ENCODE measurements at regions not wholly inside any gene's neighbourhood (a gene's known extent, or its start where the extent isn't known, plus 50 kb on each side); places are given as distances from the start of the nearest gene placed in this dataset.
"Not testable (repeated sequence)": the region's sequence is repeated elsewhere in the genome, so short reads cannot be mapped to it uniquely, and the experiment has no call there.

DNA sequence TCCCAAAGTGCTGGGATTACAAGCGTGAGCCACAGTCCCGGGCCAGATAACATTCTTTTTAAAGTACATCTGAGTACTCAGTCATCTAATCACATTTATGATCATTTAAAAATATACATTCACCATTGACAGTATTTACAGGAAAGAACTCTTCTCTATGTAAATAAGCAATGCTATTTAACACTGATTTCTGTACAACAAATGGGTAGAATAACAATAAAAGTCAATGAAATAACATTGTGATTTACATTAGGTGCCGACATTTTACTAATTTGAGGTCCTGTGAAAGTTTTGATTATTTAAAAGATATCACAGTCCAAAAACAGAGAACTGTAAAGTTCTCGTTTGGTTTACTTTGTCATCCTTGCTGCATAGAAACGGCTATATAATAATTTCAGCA lies 1763.7 kb downstream of the SLITRK1 start:
- DNase-seq, result no peak

DNA sequence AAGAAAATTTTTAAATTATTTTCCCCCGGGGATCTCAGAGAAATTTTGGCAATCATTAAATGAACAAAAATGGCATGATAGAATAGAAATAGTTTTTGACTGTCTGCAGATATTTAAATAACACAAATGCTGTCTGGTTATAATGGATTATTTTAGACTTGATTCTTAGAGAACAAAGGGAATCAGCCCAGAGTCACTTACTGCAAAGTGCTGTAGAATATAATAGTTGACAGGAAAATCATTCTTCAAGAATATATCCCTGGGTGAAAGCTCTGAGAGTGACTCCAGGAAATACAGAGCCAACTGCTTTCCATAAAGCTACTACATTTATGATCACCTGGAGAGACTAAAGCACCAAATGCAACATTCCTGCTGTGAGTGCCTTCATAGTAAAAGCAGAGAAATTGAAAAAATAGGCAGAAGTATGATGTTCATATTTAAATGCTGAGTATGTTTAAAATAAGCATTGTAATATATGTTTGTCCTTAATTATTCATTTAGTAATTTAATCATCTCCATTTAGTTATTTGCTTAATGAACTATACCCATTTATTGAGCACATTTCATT lies 1765.8 kb downstream of the SLITRK1 start:
- no peak for DNase-seq

DNA sequence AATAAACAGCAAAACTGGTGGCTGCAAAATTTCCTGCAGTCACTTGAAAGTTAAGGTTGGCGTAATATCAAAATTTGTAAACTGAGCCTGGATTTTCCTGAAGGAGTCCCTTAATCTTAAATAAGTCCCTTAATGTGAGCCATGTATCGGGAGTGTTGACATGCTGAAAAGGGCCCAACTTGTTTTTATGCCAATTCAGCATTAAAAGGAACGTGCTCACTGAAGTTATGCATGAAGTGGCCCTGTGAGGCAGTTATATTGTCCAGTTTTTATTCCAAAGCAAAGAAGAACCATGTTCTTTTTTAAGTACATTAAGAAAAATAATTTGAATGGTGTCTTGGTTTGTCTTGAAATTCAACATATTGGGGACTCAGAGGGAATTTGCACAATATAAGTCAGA lies 1766.9 kb downstream of the SLITRK1 start:
- DNase-seq, result no peak

DNA sequence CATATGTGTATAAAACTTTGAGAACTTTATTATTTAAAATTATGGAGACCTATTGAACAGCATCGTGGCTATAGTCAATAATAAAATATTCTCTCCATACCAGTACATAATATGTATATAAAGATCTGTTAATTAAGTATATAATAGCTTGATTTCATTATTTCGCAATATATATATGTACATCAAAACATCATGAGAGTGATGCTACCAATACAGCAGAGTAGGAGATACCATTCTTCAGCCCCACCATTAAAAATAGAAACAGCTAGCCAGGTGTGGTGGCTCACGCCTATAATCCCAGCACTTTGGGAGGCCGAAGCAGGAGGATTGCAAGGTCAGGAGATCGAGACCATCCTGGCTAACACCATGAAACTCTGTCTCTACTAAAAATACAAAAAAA lies 1755.3 kb upstream of the SPRY2 start:
- no peak for DNase-seq

DNA sequence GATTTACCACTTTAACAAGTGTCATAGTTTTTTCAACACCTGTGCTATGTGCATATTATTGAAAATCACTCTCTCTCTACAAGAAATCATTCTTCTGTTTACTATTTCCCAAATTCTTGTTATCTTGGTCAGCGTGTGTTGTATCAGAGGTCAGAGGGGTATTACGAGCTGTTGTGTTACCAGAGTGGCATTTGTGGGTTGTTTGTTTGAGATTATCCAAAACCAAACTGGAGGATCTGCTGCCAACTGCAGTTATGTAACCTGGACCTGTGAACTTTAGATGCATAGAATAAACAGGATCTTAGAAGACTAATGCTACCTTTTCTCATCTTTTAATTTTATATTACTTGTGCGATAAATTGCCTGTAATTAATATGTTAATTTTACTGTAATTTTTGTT lies 1751.4 kb upstream of the SPRY2 start:
- DNase-seq, result no peak

DNA sequence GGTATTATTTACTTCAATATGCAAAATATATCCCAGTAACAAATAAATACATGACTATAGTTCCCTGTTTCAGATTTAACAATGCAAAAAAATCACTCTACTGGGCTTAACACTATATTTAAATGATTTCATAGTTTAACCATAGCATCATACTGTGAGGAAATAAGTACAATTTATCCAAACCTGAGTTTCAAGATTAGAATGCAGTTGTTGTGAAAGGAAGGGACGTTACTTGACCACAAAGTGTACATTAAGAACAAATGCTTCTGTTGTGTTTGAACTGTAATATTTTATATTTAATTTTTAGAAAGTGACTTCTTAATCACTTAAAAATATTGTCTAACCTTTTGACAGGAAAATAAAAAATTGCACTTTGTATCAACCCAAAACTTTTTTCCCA lies 1747.9 kb upstream of the SPRY2 start:
- no peak for DNase-seq

DNA sequence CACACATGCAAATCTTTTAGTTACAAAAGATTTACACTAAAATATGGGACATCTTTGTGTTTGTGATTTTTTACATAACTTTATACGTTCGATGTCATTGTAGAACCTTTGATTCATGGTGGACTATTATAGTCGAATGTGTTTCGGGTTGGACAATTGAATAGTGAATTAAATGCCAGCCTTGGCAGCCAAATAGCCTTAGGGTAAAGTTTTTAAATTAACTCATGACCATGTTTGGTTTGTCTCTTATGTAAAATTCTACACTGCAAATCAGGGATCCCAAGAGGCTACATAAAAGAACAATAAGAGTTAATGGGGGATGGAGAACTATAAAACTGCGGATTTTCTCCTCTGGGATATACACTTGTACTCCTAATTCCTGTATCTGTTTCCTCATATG lies 1735.6 kb upstream of the SPRY2 start:
- DNase-seq, result no peak

DNA sequence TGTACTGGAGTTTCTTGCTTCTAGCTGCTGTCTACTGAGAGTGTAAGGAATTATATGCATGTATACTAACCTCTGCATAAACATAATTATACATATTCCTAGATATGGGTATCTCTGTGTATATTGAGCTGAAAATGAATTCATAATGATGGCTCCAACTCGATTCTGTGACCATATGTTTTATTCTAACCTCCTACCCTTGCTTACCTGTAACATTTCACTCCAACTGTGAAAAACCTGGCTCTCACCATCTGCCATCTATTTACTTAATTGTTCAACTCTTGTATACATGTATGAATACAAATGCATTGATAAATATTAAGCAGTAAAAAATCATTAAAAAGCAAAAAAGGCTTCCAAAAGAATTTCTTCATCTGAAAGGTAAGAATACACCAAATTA lies 1729.5 kb upstream of the SPRY2 start:
- DNase-seq, result no peak

DNA sequence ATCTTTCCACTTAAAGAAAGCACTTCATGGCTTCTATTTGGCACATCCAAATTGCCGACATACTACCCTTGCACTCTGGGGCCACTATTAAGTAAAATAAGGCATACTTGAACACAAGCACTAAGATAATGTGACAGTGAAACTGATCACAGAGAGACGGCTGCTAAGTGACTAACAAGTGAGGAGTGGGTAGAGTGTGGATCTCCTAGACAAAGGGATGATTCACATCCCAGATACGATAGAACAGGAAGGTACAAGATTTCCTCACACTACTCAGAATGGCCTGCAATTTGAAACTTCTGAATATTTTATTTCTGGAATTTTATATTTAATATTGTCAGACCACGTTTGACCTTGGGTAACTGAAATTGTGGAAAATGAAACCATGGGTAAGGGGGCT lies 1721.8 kb upstream of the SPRY2 start:
- DNase-seq, result no peak

DNA sequence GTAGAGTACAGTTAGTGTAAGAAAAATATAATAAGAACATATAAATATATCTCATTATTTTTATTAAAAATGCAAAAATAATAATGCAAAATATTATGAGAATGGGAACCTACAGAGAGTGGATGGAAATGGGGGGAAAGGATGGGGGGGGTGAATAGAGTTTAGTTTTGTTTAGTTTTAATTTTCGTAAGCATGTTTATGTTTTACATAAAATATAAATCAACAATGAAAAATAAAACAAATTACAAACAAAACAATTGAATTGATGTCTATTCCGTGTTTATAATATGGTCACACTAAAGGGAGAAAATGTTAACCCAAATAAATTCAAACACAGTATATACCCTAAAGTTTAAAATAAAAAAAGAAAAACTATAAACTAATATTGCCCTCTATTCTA lies 1717.4 kb upstream of the SPRY2 start:
- no peak for DNase-seq

DNA sequence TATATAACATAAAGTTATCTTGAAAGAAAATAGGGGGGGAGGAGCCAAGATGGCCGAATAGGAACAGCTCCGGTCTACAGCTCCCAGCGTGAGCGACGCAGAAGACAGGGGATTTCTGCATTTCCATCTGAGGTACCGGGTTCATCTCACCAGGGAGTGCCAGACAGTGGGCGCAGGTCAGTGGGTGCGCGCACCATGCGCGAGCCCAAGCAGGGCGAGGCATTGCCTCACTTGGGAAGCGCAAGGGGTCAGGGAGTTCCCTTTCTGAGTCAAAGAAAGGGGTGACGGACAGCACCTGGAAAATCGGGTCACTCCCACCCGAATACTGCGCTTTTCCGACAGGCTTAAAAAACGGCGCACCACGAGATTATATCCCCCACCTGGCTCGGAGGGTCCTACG lies 1704.4 kb upstream of the SPRY2 start:
- DNase-seq, result not testable (repeated sequence)

DNA sequence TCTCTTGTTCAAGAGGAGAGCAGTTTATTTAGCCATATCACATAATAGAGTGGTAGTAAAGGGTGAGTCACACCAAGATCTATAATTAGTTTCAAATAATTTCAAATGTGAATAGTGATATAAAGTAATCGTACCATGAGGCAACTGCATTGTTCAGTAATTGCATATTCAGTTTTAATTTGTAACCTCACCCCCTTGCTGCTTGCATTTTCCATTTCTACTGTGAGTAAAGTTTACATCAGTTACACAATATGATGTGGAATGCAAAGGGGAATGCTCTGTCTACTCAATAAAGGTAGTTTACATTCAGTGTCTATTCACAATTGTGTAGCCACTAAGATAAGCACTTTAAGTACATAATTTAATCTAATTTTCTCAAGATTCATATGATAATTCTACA lies 1695.7 kb upstream of the SPRY2 start:
- DNase-seq, result no peak

DNA sequence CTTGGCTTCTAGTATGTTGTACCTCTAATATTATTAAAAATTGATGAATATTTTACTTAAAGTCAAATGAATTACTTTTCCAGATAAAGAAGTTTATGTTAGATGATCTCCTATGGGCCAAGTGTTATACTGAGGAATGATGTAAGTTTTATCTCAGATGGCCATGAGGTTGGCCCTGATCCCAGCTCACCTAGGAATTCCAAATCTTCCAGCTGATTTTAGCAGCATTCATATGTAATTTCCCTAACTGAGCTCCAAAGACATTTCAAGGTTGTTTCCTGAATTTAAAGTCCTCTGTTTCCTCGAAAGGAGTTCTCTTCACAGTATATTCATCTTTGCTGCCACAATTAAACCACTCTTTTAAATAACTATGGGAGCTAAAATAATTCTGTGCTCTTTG lies 1670.4 kb upstream of the SPRY2 start:
- DNase-seq, result no peak

DNA sequence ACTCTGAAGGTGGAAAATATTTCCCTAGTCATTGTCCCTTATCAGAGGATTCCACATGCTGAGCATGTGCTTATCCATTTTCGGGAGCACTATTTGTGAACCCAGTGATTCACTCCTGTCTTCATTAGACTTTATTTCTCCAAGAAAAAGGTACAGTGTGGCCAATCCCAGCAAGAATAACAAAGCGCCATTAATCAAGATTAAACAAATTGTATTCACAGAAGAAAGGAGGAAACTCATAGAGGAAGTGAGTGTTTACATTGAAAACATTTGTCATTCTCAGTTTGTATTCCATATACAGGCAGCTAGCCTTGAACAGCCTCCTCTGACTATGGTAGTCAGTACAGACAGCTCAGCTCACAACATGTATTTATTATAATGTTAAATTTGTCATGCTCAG lies 1669.9 kb upstream of the SPRY2 start:
- DNase-seq, result no peak

DNA sequence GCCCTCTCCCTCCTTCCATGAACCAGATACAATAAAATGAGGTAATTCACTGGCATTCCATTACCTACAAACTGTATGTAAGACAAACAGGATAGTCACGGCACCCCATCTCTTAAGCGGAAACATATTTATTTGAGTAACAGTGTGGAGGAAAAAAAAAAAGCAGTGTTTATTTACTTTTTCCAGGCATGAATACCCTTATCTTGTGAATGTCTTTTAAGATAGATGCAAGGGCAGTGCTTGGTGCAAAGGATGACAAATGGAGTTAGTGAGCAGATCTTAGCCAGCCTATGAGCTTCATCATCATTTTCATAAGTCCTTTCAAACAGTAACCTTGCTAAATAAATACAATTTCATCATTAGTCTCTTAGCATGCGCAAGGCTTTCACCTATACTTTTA lies 1661.8 kb upstream of the SPRY2 start:
- no peak for DNase-seq

DNA sequence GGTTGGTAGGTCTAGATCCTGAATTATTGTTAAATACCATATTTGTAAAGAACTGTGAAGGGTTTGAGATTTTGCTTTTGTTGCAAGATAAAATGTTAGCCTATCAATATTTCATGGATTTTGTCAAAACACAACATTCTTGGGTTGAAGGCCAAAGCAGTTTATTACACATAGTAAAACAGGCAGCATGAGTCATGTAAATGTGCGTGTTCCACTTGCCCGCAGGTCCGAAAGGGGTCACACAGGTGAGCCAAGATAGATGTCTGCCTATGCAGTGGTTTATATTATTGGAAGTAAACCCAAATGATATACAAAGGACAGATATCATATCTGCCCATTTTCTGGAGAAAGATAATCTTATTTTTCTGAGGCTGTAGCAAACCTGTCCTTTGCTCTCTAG lies 1654.4 kb upstream of the SPRY2 start:
- DNase-seq, result no peak

DNA sequence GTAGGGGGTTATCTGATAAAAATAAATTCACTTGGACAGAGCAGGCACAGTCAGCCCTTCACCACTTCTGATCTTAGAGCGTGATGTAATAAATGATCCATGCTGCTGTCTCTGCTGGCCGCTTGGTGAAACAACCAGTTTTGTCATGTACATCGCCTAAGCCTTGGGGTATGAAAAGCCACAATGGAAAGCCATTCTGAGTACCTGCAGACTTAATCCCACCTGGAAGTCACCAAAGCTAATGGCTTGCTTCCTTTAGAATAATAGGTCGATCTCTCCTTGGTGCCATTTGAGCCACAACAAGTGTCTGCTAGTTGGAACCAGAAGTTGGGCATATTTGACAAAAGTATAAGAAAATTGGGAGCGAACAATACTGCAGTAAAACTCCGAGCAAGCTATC lies 1649.7 kb upstream of the SPRY2 start:
- DNase-seq, result no peak

DNA sequence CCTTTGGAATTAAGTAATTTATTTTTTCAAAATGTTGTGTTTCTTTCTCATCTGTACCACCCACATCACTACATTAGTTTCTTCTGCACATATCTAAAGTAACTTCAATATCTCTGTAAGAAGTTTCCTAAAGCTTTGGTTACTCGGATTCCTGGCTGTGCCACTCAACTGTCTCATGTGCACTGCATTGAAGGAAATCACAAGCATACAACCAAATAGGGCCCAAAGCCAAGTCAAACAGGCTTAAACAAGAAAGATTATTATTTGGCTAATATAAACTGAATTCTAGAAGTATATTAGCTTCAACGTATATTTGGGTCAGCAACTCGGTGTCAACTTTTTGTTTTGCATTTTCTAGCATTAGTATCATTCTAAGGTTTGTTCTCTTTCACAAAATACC lies 1647.6 kb upstream of the SPRY2 start:
- no peak for DNase-seq

DNA sequence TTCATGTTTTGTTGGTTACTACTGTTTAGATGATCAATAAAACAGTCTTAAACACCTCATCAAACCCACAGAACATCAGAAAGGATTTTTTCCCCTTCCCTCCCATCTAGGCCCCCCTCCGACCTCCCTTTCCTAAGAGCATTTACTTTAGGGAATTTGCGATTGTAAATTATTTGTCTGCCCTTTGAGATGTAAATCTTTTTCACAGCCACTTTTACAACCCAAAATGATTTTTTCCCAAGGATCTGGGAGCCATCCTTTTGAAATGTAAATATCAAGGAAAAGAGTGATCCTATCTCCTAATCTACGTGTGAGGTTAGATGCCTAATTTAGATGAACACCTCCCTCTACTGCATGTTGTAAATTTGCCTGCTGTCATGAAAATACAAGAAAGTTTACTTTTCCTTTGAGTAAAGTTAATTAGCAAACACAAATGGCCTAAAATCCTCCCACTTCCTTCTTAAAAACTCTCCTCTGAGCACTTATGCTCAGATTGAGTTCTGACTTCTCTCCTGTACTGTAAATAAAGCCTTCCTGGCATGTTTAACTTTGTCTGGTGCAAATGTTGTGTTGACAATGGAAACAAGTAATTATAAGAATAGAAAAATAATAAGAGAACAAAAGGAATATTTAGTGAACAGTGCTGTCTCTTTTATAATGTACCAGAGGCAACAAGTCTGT lies 1646.9 kb upstream of the SPRY2 start:
- no peak for DNase-seq

DNA sequence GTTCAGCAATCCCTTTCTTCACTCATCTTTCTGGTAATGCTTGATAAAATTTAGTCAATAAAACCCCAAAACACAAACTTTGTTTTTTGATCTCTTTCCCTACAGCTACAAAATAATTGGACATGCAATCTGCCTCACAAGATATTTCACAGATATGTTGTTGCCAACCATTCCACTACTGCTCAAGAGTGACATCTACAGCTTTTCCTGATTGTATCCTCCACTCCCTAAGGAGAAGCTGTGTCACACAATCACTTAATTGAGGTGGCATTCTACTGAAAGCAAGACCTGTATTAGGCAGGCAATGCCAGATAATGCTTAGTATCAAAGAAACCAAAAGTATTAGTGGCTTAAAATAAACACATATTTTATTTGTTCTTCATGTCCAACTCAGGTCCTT lies 1646.2 kb upstream of the SPRY2 start:
- DNase-seq, result no peak

DNA sequence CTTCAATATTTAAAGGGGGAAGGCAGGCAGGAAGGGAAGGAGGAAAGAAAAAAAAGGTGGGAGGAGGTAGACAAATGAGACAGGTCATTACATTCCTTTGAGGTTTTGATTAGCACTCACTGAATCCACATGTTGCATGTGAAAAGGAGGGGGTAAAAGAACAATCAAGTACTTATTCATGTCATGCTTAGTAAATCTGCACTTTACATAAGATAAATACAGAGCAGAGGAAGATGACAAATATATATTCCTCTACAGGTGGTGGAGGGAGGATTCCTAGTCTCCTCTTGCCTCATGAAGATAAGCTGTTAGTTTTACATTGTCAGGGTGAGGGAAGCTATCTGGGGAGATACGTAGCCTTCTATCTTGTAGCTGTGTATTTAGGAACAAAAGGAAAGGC lies 1645.4 kb upstream of the SPRY2 start:
- no peak for DNase-seq

DNA sequence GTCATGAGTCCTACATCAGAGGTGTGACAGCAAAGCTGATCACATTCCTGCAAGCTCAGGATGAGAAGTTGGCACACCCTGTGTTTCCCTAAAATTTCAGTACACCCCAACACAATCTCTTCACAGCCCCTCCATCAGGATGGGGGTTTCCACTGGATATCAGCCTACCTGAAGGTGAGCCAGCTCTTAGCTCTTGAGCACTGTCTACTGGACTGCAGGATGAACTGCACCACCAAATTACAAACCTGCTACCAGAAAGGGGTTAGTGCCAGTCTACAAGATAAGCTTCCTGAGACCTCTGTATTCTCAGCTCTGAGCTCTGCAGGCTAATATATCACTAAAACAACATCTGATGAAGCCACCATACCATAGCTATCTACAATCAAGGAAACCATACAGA lies 1616.2 kb upstream of the SPRY2 start:
- DNase-seq, result no peak

DNA sequence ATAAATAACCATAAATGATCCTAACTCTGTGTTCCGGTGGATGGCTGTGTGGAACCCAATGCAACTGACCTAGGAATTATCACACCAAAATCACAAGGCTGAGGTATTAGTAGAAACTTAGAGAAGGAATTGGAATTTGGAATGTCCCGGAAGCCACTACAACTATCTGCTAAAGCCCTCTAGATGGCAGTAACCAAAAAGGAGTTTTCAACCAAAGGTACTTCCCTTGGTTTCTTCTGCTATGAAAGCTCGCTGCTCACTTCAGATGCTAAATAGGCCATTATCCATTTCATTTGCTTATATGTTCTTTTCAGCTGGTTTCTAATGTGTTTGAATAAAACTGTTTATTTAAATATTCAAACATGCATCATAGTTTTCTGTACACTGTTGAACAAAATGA lies 1589.1 kb upstream of the SPRY2 start:
- no peak for DNase-seq

DNA sequence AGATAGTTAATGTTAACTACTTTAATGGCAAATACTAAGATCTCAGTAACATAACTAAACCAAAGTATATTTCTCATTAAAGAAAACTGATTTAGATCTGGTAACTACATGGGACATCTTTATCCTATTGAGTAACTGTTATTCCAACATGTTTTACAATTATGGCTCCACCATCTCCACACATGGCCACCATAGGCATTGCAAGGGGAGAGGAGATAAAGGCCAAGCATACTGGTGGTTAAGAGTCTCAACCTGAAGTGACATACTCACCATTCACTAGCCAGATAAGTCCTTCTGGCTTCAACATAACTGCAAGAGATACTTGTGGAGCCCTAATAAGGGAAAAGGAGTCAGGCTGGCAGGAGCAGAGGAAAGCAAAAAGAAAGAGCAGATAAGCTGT lies 1586.4 kb upstream of the SPRY2 start:
- no peak for DNase-seq

DNA sequence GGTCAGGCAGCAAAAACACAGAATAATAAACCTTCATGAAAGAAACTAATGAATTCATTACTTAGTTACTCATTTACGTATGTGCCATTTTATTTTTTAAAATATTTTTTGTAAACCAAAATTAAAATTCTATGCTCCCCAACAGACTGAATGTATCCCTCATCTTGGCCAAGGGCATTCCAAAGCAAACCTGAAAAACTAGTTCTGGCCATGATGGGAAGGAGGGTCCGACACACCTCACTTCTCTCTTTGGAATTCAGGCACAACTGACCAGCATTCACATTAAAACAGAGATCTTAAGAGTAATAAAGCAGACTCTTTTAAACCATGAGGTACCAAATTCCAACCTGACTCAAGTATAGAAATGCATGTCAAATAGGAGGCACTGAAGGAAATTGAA lies 1576.9 kb upstream of the SPRY2 start:
- no peak for DNase-seq

DNA sequence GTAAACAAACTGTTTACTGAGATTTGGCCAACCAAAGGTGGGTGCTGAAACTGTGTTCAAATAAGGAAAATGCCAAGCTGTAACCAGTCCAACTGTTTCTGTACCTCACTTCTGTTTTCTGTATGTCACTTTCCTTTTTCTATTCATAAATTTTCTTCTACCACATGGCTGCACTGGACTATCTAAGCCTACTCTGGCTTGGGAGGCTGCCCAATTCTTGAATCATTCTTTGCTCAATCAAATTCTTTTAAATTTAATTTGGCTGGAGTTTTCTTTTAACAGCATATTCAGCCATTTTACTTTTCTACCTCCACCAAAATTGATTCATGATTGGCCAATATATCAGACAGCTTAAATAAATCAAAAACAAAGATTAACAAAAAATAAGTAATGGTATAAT lies 1575.5 kb upstream of the SPRY2 start:
- no peak for DNase-seq

Measured in CD4-positive, alpha-beta T cell treated with Interleukin-15 for 1 hour (primary cell).